HG03196 (cell line): ENCODE measurements at regions not wholly inside any gene's neighbourhood (a gene's known extent, or its start where the extent isn't known, plus 50 kb on each side); places are given as distances from the start of the nearest gene placed in this dataset.
A peak's percentile ranks its signal among the peaks of the same experiment; 100 is the strongest.
"Not testable (repeated sequence)": the region's sequence is repeated elsewhere in the genome, so short reads cannot be mapped to it uniquely, and the experiment has no call there.

Source experiments
- ATAC-seq: cut with Tn5 transposase; IDR thresholded peaks from one replicate; pipeline ENCODE4 v1.9.1; 2021; ENCODE audit not compliant: unreplicated experiment

- no peak for ATAC-seq
Observed at GRCh38 chr1:195715652-195716051, 892.6 kb downstream of the KCNT2 start.

DNA sequence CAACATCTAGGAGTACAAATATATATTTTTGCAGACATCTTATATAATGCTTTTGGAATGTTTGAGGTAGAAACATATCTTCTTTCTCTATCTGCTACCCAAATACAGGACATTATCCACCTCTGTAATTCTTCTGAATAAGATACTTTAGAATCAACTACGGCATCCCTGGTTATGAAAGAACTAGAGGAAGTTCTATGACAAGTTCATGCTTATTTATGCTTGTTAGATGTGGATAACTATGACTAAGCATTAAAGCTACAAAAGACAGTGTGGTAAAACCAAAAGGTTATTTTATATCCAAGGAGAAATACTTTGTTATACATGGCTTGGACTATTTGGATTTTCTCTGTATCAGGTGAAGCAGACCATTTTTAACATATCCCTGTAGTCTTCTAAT, 894.0 kb downstream of the KCNT2 start:
- no peak for ATAC-seq

DNA sequence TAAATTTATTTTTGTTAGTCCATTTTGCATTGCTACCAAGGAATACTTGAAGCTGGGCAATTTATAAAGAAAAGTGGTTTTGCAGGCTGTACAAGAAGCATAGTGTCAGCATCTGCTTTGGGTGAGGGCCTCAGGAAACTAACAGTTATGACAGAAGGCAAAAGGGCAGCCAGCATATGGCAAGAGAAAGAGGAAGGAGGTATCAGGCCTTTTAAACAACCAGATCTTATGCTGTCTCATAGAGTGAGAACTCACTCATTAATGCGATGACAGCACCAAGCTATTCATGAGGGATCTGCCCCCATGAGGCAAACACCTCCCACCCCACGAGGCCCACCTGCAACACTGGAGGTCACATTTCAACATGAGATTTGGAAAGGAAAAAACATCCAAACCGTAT, 898.4 kb downstream of the KCNT2 start:
- no peak for ATAC-seq

GRCh38 chr1:195704028-195704427, 904.2 kb downstream of the KCNT2 start:
- ATAC-seq = no peak

GRCh38 chr1:195701149-195701548, 907.1 kb downstream of the KCNT2 start:
- ATAC-seq = no peak

DNA sequence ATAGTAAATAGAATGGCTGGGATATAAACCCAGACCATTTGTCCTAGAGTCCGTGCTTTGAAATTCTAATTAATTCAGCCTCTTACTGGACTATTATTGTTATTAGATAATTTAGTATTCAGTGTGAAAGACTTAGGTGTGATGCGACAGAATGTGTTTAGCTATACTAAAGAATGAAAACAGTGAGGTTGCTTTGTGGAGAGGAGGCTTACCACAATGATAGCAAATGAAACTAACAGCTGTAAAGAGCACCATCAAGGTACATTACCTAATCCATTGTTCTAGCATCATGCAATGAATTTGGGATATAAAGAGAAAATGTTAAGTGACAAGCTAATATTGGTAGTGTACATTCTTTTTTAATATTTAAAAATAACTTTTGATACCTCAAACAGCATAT, 911.1 kb downstream of the KCNT2 start:
- peak; percentile 84 for ATAC-seq

DNA sequence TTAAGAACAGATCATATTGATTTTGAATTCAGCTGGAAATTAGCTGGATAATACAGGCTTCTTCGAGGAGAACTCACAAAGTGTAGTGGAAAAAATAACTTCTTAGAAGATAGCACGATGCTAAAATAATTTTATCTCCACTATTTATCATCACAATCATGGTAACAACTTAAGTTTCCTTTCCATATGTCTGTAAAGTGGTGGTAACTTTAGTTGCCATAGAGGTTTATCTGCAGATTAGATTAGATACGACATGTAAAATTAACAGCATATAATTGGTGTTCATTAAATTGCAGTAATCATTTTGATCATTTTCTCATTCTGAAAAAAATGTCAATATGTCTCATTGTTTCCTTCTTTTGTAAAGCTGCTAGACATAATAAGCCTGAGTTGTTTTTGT, 921.5 kb downstream of the KCNT2 start:
- no peak for ATAC-seq

- ATAC-seq = no peak
Observed at GRCh38 chr1:195664628-195665027, 943.6 kb downstream of the KCNT2 start.

DNA sequence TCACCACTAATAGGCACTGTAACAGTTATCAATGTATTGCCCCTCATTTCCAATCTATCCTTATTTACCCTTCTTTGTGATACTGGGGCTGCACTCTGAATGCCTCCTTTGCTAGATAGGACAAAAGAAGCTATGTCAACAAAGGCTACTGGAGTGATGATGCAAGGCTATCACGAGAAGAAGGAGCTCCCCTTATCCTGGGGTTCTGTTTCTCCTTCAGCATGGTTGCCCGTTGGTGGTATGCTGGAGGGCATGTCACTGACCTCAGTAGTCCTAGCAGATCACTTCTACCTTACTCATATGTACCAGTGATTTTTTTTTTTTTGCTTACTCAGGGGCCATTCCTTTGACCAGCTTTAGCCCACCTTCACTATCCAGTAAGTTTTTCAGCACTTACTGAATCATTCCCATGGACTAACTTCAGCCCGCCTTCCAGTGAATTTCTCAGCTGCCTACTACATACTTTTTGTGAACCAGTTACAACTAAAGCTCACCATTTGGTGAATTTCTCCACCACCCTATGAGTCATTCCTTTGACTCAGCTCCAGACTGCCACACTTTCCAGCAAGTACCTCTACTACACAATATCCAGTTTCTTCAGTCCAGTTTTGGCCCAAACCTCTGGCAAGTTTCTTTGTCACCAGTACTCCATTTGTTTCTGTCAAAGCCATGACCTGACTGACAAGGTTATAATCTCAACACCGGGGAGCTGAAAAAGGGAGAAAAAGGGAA, 944.5 kb downstream of the KCNT2 start:
- ATAC-seq = no peak

DNA sequence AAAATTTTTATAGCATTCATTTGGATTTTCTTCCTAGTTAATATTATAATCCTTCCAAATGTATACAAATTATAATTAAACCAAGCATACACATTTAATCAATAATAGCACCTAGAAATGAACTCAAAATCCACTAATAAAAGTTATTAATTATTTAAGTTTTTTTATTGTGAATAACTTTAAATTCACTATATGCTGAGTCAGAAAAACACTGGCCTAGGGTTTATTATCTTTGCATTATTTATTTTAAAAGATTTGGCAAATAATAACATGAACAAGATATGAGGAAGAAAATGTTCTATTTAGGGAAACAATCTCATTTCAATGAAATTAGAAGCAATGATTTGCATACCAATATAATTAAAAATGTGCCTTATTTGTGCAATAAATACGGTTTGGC, 951.5 kb downstream of the KCNT2 start:
- no peak for ATAC-seq

DNA sequence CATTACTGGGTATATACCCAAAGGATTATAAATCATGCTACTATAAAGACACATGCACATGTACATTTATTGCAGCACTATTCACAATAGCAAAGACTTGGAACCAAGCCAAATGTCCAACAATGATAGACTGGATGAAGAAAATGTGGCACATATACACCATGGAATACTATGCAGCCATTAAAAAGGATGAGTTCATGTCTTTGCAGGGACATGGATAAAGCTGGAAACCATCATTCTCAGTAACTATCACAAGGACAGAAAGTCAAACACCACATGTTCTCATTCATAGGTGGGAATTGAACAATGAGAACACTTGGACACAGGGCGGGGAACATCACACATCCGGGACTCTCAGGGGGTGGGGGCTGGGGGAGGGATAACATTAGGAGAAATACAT, 959.4 kb downstream of the KCNT2 start:
- not testable (repeated sequence) for ATAC-seq

DNA sequence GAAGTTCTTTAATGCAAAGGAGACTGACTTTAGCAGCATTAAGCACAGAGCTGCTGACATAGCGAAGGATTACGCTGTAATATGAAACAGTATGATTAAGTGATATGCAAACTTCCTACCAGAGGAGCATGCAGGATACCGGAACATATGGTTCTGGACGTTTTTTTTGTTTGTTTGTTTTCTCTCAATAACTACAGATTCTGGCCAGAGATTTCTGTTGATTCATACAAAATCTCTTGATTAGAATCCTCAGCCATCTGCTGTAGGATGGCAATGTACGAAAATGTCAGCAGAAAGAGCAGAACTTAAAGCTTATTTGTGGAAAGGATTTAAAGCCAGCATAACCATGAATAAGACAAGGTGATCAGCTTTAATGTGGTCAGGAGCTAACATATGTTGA, 970.7 kb downstream of the KCNT2 start:
- no peak for ATAC-seq

DNA sequence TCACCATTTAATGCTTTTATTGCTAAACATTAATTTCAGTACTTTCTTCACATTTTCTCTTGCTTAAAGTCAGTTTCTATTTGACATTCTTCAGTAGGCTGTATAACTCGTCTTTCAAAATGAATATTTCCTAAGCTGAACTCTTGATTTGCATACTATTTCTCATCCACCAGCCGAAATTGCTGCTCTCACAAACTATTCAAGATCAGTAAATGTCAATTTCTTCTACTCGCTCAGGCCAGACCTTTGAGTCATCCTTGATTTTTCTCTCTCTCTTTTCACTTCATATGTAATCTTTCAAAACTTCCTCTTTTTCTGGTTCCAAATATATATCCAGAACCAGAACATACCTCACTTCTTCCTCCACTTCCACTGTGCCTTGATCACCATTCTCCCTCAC, 990.0 kb downstream of the KCNT2 start:
- no peak for ATAC-seq

- ATAC-seq = no peak
Observed at GRCh38 chr1:195617106-195617505, 991.1 kb downstream of the KCNT2 start.

DNA sequence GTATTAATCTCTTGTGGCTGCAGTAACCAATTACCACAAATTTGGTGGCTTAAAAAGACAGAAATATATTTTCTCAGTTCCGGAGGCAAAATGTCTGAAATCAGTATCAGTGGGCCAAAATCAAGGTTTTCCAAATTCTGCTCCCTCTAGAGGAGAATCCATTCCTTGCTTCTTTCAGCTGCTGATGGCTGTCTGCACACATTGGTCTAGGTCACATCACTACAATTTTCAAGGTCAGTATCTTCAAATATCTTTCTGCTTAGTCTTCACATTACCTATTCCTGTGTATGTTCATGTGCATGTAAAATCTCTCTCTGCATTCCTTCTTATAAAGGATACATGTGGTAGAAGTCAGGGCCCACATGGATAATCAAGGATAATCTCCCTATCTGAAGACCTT, 999.4 kb downstream of the KCNT2 start:
- ATAC-seq = no peak

- no peak for ATAC-seq
Observed at GRCh38 chr1:195606483-195606882, 1001.8 kb downstream of the KCNT2 start.

GRCh38 chr1:195604287-195604686, 1004.0 kb downstream of the KCNT2 start:
- no peak for ATAC-seq

DNA sequence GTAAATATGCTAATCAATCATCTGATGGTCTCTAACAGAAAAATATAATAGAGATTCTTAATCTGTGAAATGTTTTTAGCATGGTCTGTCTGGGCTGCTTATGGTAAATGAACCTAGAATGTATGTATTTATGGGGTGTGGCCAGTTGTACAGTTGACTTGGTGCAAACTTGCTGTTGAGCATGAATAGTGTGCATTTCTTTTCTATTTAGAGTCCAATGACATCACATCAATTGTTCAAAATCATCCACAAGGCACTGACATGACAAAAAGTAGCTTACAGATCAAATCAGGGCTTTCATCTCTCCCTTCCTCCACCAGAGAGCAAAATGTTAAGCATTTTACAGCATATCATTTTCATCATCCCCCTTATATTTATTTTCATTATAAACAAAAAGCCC, 1010.3 kb downstream of the KCNT2 start:
- ATAC-seq = no peak

DNA sequence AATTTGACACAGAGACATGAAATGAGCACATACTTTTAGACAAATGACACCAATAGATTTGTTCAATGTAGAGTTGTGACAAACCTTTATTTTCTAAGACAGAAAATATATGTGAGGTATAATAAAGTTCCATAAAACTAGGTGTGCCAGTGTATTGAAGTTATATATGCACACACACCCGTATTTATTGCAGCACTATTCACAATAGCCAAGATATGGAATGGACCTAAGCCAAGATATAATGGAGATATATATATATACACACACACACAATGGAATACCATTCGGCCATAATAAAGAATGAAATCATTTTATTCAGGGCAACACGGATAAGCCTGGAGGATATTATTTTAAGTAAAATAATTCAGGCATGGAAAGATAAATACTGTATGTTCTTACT, 1013.5 kb downstream of the KCNT2 start:
- ATAC-seq = no peak

GRCh38 chr1:195594322-195594721, 1013.9 kb downstream of the KCNT2 start:
- no peak for ATAC-seq

- ATAC-seq = no peak
Observed at GRCh38 chr1:195591917-195592672, 1016.1 kb downstream of the KCNT2 start.

DNA sequence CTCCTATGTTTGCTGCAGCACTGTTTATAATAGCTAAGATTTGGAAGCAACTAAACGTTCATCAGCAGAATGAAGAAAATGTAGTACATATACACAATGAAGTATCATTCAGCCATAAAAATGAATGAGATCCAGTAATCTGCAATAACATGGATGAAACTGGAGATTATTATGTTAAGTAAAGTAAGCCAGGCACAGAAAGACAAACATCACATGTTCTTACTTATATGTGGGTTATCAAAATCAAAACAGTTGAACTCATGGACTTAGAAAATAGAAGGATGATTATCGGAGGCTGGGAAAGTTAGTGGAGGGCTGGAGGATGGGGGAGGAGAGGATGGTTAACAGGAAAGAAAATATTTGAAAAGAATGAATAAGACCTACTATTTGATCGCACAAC, 1017.6 kb downstream of the KCNT2 start:
- no peak for ATAC-seq
